NCI-H2107 treated with DMSO at 0.1 percent for 48 hours (cell line): ENCODE measurements at regions not wholly inside any gene's neighbourhood (a gene's known extent, or its start where the extent isn't known, plus 50 kb on each side); places are given as distances from the start of the nearest gene placed in this dataset.

ENCODE experiments used
- DNase-seq: peaks from one replicate; lab custom pipeline; 2025; ENCODE audit not compliant: unreplicated experiment; lab: John Stamatoyannopoulos, UW

DNA sequence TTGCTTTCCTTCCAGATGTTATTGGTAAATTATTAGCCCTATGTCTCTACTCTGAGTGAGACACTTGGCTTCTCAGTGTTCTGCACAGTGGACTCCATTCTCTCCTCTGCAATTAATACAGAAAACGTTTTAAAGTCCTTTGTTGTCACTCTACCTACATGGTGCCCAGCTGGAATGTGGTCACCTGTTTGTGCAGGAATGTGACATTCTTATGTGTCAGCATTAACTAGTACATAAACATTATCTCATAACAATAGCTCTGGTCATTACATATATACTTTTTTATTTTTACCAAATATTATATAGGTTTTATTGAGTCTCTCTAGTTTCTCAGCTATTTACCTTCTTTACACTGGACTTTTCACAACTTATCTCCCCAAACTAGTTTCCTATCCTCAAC lies 147.0 kb upstream of the KCNMB2 start:
- no peak for DNase-seq

DNA sequence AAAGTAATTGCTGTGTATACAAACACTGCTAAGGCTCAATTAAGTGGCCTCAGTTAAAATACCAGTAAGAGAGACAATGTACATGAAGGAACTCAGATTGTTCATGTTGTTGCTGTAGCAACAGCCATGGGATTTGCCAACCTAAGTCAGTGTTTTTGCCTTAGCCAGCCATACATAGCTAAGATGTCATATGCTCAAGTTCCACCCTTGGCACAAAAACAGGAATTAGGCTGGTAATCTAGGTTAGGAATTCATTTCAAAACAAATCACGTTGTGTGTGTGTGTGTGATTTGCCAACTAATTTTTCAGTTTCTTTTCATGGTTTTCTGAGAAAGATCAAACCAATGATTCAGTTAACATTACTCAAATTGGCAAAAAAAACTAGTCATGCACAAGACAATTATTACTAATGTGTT lies 143.7 kb upstream of the KCNMB2 start:
- DNase-seq = no peak

DNA sequence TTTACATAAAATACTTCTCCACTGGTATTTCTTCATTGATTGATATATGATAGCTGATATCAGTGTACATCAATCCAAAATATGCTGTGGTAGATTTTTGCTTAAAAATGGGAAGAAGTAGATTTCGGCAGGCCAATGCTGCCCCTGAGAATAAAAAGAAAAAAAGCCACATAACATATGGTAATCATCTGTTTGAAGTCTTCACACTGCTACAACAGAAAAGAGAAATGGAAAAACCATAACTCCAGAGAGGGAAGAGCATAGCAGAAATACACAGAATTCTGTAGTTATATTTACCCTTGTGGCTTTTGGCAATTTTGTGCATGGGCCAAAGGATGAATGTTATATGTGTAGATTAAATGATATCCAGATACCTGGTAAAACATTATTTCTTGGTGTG lies 143.1 kb upstream of the KCNMB2 start:
- no peak for DNase-seq

DNA sequence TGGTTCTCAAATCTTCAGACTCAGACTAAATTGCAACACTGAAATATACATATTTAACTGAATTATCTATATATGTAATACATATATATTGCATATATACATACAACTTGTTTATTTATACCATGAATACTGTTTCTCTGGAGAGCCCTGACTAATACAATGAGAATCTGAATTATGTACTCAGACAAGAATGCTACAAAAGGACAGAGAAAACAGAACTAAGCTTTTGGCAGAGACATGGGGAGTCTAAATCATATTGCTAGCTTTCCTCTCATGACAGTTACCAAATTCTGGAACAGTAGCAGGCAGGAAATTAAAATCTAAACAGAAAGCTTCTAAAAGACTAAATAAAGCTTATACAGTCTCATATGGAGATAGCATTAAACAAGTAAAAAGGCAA lies 142.4 kb upstream of the KCNMB2 start:
- DNase-seq = no peak

GRCh38 chr3:178396318-178396717 lies 139.9 kb upstream of the KCNMB2 start:
- no peak for DNase-seq

- DNase-seq = no peak
These were observed 139.0 kb upstream of the KCNMB2 start for GRCh38 chr3:178397202-178397601.

DNA sequence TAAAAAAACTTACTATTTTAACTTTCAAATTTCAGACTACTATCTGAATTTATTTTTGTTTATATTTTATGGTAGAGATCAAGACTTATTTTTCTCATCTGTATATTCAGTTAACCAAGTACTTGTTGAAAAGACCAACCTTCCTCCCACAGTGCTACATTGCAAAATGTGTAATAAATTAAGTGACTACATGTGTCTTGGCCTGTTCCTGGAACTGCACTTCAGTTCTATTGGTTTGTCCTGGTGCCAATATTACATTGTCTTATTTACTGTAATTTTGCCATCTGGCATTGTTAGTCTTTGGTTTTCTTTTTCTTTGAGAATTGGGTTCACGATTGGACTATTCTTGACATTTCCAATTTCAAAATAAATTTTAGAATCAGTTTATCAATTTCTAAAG lies 138.4 kb upstream of the KCNMB2 start:
- DNase-seq = no peak

GRCh38 chr3:178404961-178405360 lies 131.3 kb upstream of the KCNMB2 start:
- DNase-seq = no peak

DNA sequence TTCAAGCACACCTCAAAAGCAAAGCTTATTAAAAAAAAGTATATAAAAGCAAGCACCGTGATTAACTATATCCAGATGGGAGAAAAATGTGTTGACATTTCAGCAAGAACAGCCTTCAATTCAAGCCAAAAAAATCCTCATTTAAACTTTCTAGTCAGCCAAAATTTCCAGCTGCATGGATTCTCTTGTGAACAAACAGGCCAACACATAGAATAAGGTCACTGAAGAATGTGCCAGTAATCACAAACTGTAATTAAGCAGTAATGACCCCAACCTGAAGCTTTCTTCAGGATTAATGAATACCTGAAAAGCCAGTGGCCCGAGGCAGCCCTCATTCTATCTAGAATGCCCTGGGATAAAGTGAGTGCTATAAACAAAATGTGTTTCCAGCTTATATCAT lies 130.7 kb upstream of the KCNMB2 start:
- no peak for DNase-seq

DNA sequence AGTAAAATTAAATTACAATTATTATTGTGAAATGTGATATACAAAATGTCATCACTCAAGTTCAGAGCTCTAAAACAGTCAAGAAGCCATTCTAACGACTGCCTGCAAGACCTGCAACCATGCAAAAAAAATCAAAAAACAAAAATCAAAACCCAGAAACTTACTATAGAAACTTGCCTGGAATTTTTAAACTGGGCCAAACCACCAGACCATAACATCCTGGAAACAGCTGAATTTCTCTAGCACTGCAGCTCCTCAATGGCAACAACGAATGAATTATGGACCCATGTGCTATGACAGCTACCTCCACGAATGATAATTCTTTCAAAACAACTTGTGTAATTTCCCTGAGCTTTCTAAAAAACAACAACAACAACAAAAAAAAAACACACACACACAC lies 130.0 kb upstream of the KCNMB2 start:
- no peak for DNase-seq

- no peak for DNase-seq
These were observed 120.9 kb upstream of the KCNMB2 start for GRCh38 chr3:178415384-178415783.

GRCh38 chr3:178417736-178418135 lies 118.5 kb upstream of the KCNMB2 start:
- DNase-seq = no peak

- peak; percentile 67 for DNase-seq
These were observed 117.2 kb upstream of the KCNMB2 start for GRCh38 chr3:178419071-178419470.

GRCh38 chr3:178420033-178420432 lies 116.2 kb upstream of the KCNMB2 start:
- DNase-seq = peak; percentile 80

- no peak for DNase-seq
These were observed 115.2 kb upstream of the KCNMB2 start for GRCh38 chr3:178421069-178421468.

- DNase-seq = no peak
These were observed 113.8 kb upstream of the KCNMB2 start for GRCh38 chr3:178422406-178422805.

DNA sequence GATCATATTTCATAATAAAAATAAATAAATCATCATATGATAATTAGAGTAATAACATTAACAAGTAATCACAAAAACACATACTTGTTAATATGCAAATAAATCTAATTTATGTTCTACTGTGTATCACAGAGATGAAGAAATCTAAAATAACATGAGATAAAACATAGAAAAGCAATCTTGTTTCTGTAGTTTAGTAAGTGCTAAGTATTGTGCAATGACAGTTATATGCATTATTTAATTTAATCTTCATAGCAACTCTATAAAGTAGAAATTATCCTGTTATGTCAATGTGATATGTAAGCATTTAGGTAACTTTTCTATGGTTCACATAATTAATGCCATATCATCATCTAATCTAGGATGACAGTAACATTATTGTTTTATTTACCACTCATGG lies 108.2 kb upstream of the KCNMB2 start:
- no peak for DNase-seq

DNA sequence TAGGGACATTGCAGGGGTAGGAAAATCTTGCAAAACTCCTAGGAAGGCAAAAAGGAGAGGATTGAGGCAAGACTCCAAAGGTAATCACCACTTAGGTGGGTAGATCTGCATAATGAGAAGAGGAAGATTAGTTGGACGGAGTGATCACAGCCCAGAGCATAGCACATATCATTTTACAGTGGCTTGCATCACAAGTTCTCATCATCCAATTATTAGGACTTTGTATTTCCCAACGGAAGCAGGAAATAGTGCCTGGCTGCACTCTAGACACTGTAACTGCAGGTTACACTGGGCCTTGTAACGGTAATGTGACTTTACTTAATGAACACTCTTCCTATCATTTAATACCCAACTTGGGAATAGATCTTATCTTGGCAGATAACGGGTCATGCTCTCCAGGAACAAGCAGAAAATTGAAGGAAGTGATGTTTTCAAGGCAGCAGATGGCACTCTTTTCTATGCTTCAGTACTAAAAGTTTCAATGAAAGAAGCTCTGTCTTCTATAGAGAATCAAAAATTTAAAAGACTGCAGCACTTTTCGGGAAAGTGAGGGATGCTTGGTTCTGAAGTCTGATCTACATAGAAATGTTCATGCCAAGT lies 101.9 kb upstream of the KCNMB2 start:
- DNase-seq = peak; percentile 90

DNA sequence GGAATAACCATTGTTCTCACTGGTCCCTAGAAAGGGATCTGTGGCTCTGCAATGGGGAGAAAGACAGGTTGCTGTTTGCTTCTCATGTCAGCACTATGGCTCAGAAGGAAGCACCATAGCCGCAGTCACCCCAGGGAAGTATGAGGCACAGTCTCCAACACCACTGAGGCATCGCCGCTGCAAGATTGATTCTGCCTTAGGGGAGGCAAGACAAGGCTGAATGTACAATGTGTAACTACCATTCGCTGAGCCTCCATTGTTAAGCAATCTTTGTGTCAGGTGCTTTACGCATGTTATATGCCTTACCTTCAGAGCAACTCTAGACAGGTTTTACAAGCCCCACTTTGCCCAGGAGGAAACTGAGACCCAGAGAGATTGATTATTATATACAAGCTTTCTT lies 100.7 kb upstream of the KCNMB2 start:
- no peak for DNase-seq

DNA sequence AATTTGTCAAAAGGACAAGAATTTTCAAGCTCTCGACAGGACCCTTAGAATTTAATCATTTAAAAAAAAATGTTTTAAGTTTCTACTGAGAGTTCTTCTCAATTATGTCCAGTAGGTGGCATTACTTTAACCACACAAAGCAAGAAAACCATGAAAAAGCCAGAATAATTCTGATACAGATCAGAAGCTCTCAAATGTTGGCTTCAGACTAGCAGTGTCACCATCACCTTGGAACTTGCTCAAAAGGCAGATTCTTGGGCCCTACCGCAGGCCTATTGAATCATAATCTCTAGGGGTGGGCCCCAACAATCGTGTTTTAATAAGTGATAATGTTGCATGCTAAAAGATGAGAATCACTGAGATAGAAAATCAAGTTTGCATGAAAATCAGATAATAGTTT lies 99.5 kb upstream of the KCNMB2 start:
- peak; percentile 73 for DNase-seq

DNA sequence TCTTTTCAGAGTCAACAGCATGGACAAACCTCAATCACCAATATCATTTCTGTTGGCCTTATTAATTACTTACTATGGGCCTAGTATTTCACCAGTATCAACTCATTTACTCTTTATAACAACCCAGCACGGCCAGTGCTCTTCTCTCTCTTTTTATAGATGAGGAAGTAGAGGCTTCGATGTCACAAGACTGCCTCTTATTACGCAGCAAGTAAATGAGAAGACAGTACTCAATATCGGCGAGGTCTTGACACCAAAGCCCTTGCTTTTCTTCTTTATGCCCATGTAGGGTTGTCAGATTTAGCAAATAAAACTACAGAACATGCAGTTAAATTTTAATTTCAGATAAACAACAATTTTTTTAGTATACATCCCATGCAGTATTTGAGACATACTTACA lies 99.0 kb upstream of the KCNMB2 start:
- no peak for DNase-seq

GRCh38 chr3:178439504-178439903 lies 96.7 kb upstream of the KCNMB2 start:
- no peak for DNase-seq

DNA sequence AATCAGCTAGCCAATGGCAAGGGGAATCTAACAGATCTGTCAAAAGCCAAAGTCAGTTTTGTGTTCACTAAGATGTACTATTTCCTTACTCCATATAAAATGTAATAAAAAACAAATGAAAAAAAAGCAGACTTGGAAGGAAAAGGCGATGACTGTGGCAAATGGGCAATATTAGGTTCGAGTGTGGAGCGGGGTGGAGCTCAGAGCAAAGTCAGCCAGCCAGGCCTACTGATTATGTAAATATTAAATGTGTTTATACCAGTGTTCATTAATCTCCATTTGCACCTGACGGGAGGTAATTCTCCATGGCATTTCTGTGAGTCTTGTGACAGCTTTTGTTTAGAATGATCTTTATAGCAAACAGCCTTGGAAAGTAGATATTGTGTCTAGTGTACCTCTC lies 96.2 kb upstream of the KCNMB2 start:
- peak; percentile 18 for DNase-seq

- DNase-seq = peak; percentile 62
These were observed 92.6 kb upstream of the KCNMB2 start for GRCh38 chr3:178443634-178444033.
